NK-92 (cell line): ENCODE measurements at regions not wholly inside any gene's neighbourhood (a gene's known extent, or its start where the extent isn't known, plus 50 kb on each side); places are given as distances from the start of the nearest gene placed in this dataset.

Experiments
- DNase-seq: peaks from one replicate; lab custom pipeline; 2025; ENCODE audit not compliant: unreplicated experiment; lab: John Stamatoyannopoulos, UW

DNA sequence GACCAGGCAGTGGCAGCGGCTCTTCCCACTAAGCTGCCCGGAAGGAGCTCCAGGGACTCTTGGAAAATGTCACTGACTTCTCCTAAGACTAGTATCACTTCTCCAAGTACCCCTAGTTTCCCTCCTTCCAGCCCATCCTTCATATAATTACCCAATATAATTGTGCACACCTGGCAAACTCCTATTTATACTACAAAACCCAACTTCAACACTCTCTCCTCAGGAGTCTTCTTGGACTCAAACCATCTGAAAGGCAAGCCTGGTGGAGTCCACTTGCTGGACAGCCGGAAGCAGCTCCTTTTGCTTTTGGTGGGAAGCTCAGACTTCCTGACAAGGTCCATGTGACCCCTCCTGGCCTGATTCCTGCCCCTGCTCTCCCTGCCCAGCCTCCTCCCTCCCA lies 955.9 kb downstream of the TBC1D22A start:
- no peak for DNase-seq

DNA sequence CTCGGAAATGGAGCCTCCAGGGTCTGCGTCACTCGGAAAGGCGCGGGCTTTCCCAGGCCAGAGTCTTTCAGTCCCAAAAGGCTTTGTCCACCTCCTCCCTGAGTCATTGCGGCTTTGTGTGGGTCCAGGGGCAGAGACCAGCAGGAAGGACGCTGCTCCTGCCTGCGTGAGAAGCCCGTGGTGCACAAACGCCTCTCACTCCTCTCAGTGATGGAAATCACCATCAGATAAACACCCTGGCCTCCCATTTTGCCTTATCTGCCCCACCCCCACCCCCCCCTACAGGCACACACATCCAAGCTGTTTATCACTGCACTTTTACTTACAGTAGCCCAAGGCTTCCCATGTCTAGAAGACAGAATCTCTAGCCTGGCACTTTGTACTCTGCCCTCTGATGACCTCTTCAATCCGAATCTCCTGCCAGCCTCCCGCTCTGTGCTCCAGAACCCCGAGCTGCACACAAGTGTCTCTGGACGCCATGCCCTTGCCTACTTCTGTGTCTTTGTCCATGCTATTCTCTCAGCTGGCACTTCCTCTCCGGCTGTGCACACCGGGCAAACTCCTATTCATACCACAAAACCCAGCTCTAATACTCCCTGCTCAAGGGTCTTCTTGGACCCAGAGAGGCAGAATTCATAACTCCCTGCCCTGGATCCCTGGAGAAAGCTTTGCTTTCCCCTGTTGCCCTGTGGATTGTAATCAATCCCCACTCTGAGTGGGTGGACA lies 954.6 kb downstream of the TBC1D22A start:
- DNase-seq: no peak

DNA sequence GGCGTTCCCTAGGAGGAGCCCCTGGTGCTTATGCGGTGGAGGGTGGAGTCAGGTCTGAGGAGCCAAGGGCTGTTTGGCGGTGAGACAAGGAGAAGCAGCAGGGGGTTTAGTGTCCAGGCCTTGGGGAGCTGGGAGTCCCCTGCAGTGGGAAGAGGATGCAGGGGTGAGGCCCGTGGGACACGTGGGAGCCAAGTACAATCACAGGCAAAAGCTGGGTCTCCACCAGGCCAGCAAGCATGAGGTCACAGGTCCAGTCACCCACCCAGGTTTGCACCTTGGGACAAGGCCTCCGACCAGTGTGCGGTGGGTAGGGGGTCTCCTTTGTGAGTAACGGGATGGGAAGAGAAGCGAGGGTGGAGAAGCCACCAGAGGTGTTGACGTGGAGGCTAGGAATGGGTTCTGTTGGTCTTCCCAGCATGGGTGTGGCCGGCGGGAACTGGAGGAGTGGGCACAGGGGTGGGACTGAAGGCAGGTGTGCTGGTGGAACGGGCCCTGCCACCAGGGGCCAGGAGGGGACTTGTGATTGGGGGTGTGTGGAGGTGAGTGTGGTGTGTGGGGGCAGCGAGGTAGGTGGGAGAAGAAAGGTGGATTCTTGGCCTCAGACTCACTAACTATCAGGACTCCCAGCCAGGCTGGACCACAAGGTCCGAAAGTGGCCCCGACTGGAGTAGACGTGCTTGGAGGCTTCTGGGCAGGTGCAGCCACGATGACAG lies 953.6 kb downstream of the TBC1D22A start:
- no peak for DNase-seq

DNA sequence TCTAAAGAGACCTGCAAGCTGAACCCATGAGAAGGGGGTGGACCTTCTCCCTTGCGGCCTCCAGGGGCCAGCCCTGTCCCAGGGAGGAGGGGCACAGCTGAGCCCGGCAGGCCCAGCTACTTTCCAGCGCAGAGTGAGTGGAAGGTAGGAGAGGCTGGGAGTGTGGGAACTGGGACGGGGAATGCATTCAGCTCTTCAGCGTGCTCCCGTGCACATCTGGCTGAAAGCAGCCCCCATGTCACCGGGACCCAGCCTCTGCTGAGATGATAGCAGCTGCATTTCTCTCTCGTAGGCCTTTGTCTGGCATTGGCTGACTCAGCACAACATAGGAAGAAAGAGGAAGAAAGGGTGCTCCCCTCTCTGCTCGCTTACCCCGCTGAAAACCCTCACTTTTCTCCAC lies 951.5 kb downstream of the TBC1D22A start:
- DNase-seq: no peak

DNA sequence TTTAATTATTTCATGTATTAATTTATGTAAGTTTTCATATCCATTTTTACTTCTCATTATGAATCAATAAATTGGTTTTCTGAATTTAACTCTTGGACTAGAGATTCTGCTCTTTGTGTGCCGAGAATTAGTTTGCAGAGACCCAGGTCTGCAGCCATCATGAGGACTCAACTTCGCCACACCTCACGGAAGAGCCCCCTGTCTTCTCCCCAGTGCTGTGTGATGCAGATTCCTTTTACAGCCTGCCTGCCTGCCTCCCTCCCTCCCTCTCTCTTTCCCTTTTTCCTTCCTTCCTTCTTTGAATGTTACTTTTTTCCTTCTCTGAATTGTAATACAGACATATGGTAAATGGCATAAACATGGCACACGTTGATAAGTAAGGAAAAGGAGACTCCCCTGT lies 947.7 kb downstream of the TBC1D22A start:
- no peak for DNase-seq

DNA sequence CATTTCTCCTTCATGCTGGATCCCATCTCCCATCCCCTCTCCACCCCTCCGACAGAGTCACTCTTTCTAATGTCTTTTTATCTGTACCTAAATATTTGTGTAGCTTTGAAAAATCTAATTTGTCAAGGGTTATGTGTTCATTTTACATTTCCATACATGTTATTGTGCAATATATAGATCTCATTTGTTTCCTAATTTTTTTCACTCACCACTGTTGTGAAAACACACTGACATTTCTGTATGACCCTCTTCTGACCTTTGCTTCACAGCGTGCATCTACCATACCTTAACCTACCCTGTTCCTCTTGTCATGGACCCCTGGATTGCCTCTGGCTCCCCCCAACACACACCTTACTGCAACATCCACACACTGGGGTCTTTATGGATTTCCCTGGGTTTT lies 942.9 kb downstream of the TBC1D22A start:
- DNase-seq: no peak

DNA sequence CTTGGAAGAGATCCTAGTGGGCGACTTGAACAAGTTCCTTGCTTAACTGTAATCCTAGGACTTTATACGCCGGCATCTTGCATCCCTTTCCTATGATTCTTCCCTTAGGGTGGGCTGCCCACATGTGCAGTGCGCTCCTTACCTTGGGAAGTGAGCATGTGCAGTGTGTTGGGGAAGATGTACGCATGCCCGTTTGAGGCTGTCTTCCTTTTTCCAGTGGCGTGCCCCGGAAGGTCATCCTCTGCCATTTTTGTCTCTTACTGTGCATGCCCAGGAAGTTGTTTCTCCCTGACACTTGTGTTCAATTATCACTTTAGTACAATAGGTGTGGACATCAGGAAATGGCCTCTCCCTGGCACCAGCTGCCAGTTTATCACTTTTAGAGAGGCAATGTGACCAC lies 936.5 kb downstream of the TBC1D22A start:
- DNase-seq: no peak

DNA sequence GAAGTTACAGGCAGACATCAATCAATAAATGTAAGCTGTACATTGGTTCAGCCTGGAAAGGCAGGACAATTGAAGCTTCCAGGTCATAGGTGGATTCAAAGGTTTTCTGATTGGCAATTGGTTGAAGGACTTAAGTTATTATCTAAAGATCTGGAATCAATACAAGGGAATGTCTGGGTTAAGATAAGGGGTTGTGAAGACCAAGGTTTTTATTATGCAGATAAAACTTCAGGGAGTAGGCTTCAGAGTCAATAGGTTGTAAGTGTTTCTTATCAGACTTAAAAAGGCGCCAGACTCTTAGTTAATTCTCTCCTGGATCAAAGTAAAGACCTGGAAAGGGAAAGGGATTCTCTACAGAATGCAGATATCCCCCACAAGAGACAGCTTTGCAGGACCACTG lies 935.4 kb downstream of the TBC1D22A start:
- DNase-seq: no peak

DNA sequence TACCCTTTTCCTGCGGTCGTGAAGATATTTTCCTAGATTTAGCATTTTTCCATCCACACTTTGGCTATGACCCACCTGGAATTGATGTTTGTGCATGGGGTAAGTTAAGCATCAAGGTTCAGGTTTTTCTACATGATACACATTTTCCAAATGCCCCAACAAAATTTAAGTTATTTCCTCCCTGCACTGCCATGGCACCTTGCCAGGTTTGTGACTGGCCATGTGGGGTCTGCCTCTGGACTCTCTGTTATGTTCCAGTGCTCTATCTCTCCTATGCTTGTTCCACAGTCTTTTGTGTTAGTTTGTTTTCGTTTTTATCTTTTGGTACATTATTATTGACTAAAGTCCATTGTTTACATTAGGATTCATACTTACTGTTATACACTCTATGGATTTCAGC lies 934.3 kb downstream of the TBC1D22A start:
- no peak for DNase-seq

DNA sequence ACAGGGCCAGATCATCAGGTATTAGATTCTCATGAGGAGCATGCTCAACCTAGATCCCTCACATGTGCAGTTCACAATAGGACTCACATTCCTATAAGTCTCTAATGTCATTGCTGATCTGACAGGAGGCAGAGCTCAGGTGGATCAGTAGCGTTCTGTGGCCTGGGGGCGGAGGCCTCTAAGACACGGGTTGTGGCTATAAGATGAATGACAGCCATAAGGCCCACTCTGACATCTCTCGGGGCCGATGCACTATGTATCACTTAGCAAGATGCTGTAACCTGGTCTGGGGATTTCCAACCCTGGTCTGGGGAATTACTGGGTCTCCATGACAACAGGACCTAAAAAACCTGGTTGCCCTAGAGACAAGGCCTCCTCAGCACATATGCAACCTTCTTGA lies 932.7 kb downstream of the TBC1D22A start:
- no peak for DNase-seq

DNA sequence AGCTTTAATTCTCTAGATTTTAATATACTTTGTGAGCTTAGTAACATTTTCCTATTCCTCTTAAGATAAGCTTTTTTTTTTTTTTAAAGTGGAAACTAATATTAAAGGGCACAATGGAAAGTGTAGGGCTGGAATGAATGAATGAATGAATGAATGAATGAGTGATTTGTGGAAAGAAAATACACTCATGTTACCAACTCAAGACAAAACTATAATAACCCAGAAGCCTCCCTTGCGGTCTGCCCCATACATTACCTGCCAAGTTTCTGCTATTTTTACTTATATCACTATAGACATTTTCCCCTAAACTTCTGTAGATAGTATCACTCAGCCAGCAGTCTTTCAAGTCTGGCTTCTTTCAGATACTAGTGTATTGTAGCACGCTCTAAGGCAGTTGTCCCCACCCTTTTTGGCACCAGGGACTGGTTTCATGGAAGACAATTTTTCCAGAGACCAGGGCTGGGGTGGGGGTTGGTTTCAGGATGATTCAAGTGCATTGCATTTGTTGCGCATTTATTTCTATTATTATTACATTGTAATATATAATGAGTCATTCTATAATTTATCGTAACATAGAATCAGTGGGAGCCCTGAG lies 932.2 kb downstream of the TBC1D22A start:
- DNase-seq: no peak

DNA sequence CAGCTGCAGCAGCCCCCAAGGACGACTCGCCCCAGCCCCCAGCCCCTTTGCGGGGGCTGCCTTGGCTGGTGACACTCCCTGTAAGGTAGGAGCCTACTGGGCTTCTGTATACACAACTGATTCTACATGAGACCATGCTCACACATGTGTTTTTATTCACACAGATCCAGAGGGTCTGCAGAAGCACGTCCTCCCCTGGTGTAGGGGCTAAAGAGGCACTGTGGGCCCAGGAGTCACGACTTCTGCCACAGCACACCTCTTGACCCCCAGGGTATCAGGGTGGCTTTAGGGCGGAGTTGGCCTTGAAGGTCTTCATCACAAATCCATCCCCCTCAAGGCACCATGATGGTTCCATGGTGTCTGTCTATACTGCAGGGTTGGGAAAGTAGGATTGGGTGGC lies 931.2 kb downstream of the TBC1D22A start:
- no peak for DNase-seq

DNA sequence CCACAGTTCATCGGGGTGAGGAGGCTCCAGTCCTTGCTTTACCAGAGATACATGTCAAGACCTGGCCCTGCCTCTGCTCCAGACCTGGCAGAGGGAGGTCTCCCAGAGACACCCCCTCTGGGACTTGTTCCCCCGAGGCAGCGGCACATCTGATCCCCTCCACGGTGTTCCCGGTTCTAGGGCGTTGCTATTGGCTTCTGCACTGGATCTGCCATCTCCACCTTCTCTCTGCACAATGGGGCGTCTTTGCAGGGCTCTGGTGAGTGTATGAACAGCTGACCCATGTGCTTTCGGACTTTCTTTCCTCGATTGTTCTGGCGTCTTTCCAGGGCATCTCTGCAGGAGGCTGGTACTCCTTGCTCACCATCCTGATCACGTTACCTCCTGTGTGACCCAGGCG lies 930.4 kb downstream of the TBC1D22A start:
- DNase-seq: no peak

DNA sequence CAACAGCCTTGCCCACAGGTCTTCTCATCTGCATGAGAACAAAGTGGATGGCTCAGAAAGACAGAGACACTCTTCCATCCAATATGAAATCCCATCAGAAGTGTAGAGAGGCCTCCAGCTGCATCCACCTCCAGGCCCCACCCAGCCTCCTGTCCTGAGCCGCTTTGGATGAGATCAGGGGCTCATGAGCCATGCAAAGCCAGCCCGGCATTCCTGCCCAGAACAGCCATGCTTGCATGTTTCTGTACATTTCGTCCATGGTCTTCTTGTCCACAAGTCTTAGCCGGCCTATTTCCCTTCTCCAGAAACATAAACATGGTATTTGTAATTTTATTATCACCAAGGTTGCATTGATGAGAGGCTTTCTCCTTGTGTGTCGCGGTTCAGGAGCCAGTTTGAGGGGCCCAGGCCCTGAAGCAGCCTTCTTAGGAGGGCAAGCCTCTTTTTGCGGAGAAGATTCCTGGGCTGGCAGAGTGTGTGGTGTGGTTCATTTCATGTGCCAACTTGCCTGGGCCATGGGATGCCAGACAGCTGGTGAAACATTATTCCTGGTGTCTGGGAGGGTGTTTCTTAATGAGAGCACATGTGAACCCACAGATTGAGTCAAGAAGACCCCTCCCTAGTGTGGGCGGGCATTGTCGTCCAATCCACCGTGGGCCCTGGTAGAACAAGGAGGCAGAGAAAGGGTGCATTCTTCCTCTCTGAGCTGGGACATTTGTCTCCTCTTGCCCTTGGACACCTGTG lies 928.9 kb downstream of the TBC1D22A start:
- DNase-seq: no peak

DNA sequence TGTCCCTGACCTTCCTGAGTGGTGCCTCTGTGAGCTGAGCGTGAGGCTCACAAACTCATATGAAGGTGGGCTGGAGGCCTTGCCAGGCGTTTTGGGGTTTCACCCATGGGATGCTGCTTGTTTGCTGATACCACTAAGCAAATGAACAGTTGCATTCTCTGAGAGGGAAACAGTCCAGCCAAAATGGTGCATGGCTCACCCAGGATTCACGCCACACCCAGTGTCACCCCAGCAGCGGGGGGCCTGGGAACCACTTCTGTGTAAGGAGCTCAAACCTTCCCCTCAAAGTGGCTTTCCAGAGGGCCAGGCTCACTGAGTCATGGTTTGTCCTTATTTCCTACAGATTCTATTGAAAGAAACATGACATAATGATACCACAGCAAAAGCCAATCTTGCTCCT lies 928.1 kb downstream of the TBC1D22A start:
- no peak for DNase-seq

DNA sequence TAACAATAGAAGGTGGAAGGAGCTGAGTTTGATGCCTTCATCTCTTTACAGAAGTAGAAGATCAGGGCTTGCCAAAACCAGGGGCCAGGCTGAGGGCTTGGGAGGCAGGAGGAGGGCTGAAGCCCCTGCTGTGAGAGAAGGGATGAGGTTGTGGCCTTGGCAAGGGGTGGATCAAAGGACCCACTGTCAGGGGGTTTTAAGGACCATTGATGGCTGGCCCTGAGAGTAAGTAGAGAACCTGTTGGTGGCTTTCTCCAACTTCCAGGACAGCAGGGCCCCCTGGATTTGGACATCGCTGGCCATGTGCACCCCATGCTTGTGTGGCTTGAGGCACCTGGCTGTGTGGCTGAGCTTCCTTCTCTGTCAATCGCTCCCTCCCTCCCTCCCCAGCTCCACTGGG lies 927.7 kb downstream of the TBC1D22A start:
- DNase-seq: no peak

DNA sequence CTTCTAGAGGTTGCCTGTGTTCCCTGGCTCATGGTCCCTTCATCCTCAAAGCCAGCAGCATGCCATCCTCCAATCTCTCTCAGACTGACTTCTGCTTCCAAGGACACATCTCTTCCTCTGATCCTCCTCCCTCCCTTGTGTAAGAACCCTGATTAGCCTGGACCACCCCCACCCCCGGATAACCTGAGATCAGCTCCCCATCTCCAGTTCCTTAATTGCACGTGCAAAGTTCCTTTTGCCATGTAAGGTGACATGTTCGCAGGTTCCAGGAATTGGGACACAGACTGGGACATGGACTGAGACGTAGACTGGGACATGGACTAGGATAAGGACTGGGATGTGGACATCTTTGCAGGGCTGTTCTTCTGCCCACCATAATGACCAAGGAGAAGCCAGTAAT lies 925.3 kb downstream of the TBC1D22A start:
- no peak for DNase-seq

DNA sequence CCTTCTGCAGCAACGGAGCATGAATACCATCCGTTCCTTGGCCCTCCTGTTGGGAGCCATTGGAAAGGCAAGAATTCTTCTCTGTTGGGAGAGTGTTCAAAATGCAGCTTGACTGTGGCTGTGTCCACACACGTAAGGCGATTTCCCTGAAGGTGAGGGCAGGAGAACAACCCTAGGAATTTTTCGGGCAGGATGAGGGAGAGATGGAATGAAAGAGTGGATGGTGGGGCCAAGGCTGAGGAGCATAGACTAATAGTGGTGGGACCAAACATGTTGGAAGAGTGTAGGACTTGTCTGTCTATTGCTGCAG lies 924.9 kb downstream of the TBC1D22A start:
- DNase-seq: no peak

DNA sequence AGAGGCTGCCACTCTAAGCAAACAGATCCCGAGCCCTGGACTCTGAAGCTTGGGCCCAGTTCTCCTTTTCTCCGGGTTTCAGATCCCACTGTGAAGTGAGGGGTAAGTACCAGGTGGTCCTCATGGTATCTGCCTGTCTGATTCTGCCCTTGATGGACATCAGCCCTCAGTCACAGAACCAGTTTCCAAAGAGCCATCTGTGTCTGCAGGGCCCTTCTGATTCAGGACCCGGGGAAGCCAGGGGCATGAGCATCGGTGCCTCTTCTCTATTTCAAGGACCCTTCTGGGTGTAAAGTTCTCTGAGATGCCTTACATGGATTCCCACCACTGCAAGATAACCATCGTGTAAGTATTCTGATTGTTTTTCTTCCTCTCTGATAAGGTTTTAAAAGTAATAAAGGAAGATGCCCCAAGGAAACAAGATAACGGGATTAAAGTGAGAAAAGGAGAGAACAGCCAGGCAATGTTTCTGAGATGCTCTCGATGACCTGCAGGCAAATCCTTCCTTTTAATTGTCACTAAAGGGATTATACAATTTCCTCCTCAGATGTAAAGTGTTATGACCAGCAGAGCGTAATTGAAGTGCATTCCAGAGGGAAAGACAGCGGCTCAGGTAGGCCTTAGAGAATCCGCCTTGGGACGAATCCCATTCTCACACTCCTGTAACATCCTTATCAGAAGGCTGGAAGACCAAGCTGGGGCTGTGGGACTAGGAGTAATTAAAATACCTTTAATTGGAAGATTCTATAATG lies 924.3 kb downstream of the TBC1D22A start:
- DNase-seq: no peak

DNA sequence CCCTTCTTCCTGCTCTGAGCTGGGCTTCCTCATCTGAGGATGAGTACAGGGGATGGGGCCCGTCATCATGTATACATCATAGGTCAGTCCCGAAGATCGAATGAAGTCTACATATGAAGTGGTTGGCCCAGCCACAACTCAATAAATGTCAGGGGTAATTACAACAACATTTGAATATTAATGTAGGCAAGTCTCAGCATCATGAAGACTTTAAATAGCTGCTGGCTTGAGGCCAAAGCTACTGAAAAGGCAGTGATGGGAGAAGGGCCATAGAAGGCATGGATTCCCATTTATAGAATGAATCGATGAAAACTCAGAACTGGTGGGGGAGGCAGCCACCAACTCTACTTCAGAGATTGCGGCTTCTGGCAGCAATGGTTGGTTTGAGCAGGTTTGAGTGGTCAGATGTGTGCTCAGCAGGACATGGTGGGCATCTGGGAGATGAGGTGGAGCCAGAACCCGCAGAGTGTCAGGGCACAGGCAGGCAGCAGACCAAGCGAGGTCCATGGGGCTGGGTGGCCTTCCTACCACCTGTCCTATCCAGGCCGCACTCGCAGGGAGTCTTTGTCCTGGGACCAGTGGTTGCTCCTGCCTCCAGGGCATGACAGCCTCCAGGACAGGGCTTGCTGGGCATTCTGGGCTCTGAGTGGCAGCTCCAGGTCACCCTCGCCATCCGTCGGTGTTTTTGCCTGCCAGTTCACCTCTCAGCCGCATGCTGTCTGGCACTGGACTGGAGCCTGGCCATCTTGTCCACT lies 919.1 kb downstream of the TBC1D22A start:
- no peak for DNase-seq
